ENCODE measurements at regions not wholly inside any gene's neighbourhood (a gene's known extent, or its start where the extent isn't known, plus 50 kb on each side); places are given as distances from the start of the nearest gene placed in this dataset.
A peak's percentile ranks its signal among the peaks of the same experiment; 100 is the strongest.
"Not testable (repeated sequence)": the region's sequence is repeated elsewhere in the genome, so short reads cannot be mapped to it uniquely, and the experiment has no call there.

DNA sequence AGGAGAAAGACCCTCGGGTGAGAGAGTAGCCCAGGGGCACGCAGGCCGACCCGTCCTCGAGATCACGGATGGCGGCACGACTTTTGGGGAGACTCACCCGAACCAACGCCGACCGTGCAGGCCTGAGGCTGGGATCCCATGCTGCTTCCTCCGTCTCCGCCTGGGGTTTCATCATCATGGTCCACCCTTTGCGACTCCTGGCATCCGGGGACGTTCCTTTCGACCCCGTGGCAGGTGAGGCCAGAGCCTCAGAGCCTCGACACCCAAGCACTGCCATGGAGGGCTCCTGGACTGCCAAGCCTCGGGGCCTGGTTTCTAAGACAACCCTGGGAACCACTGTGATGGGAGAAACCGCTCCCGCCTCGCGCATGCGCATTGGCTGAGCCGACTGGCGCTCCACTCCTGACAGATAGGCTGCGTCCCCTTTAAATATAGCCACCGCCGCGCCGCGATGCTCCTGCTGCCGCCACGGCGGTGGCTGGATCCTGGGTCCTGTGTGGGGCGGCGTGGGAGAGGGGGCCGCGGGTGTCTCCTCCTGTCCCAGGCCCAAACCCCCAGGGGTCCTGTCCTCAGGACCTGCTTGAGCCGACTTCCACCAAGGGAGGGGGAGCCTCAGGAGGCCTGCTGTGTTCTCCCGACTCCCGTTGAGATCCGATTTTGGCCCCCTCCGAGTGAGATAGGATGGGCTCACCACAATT is 481.6 kb downstream of the SPATA31A7 start:
- WGBS, 2 donors = 77 to 84% methylated on average over 46 of the region's 46 CpGs
- no peak overlapping the region for H3K4me3 ChIP-seq (ENCODE audit: low read depth, poor library complexity, severe bottlenecking)
- DNase-seq (ENCODE audit: low spot score in 2 of 2) = peak in 1 of 2 donors; percentile 72
- TF ChIP-seq, protein P1, sequence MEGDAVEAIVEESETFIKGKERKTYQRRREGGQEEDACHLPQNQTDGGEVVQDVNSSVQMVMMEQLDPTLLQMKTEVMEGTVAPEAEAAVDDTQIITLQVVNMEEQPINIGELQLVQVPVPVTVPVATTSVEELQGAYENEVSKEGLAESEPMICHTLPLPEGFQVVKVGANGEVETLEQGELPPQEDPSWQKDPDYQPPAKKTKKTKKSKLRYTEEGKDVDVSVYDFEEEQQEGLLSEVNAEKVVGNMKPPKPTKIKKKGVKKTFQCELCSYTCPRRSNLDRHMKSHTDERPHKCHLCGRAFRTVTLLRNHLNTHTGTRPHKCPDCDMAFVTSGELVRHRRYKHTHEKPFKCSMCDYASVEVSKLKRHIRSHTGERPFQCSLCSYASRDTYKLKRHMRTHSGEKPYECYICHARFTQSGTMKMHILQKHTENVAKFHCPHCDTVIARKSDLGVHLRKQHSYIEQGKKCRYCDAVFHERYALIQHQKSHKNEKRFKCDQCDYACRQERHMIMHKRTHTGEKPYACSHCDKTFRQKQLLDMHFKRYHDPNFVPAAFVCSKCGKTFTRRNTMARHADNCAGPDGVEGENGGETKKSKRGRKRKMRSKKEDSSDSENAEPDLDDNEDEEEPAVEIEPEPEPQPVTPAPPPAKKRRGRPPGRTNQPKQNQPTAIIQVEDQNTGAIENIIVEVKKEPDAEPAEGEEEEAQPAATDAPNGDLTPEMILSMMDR (IDR thresholded peaks at IDR 0.05) = no peak
- TF ChIP-seq POLR2A (IDR thresholded peaks at IDR 0.05) = no peak
- intact Hi-C loops (cut with DNase I; ENCODE audit: low total_unique reads) = no loop called here

DNA sequence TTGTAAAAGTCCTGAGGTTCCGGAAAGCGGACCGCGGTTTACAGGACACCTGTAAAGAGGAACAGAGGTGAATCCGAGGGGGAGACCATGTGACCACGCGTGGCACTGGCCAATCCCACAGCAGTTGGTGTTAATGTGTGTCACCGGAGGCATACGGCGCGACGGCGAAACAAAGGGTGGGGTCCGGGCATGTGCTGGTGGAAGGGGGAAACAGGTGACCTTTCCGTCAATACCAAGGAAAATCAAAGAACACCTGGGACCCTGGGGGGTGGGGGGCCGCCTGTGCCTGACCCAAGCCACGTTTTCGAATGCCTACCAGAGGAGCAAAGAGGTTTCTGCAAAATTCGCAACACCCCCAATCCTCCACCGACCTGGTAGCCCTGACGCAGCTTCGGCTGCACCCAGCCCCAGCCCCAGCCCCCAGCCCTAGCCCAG is 482.3 kb downstream of the SPATA31A7 start:
- 80 to 87% methylated on average over 22 of the region's 22 CpGs for WGBS, 2 donors
- DNase-seq (ENCODE audit: low spot score in 2 of 2) = peak in 1 of 2 donors; percentile 70
- H3K4me3 ChIP-seq (ENCODE audit: low read depth, poor library complexity, severe bottlenecking); intact Hi-C loops (cut with DNase I; ENCODE audit: low total_unique reads): not testable (repeated sequence)

DNA sequence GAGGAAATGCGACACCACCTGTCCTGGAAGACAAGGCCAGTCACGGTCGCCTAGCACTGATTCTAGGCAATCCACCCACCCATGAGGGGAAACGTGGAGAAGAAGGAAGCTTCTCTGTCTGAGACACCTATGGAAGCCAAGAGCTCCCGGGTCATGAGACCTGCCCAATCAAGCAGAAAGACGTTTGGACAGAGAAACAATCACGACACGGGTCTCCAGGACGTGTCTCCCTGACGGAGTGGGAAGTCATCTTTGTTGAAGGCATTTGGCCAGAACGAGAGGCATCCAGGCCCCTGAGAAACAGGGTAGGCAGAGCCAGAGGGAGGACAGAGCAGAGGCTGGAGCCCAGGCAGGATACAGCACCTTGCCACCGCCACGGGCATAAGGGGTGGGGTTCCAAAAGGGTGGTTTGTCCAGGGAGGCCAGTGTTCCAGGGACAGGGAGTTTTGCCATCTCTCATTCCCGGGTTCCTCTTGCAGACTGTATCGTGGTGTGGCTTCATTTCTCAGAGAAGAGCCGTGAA is 482.9 kb downstream of the SPATA31A7 start:
- whole genome bisulfite sequencing, 2 donors = 80 to 81% methylated on average over 14 to 16 of the region's 16 CpGs
- intact Hi-C loops (cut with DNase I; ENCODE audit: low total_unique reads); H3K4me3 ChIP-seq (ENCODE audit: low read depth, poor library complexity, severe bottlenecking): not testable (repeated sequence)
- DNase-seq (ENCODE audit: low spot score in 2 of 2) = peak in 1 of 2 donors; percentile 63

DNA sequence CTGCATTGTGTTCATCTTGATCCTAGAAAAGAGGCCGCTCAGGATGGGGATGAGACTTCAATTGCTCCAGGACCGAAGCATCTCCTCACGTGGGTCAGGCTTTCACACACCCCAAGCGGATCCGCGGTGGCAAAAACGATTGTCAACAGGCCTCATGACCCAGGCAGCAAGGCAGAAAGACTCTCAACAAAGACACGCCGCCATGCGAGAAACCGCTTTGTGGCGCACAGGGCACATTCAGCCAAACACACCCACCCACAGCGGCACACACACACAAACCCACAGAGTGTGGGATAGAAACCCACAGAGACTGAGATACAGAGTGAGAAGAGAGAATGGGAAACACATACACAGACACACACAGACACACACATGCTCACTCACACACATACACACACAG is 483.4 kb downstream of the SPATA31A7 start:
- TF ChIP-seq, protein P1 (IDR thresholded peaks at IDR 0.05) = no peak
- H3K4me3 ChIP-seq (ENCODE audit: low read depth, poor library complexity, severe bottlenecking) = no peak overlapping the region
- intact Hi-C loops (cut with DNase I; ENCODE audit: low total_unique reads) = no loop called here
- WGBS, 2 donors = 82 to 84% methylated on average over 13 of the region's 13 CpGs
- peak in 1 of 2 donors; percentile 62 for DNase-seq (ENCODE audit: low spot score in 2 of 2)

DNA sequence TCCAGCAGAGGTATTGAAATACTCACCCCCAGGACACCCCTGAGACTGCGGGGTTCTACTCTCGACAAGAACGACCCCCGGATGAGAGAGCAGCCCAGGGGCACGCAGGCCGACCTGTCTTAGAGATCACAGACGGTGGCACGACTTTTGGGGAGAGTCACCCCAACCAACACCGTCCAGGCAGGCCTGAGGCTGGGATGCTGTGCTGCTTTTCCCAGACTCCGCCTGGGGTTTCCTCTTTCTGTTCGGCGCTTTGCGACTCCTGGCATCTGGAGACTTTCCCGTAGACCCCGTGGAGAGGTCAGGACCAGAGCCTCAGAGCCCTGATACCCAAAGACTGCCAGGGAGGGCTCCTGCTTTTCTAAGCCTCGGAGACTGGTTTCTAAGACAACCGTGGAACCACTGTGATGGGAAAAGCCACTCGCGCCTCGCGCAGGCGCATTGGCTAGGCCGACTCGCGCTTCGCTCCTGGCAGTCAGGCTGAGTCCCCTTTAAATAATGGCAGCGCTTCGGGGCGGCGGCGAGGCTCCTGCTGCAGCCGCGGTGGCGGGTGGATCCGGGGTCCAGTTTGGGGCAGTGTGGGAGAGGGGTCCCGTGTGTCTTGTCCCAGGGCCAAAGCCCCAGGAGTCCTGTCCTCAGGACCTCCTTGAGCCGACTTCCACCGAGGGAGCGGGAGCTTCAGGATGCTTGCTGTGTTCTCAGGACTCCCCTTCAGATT is 484.0 kb downstream of the SPATA31A7 start:
- TF ChIP-seq, protein P1 (IDR thresholded peaks at IDR 0.05) = no peak
- no peak for TF ChIP-seq POLR2A (IDR thresholded peaks at IDR 0.05)
- intact Hi-C loops (cut with DNase I; ENCODE audit: low total_unique reads) = no loop called here
- no peak overlapping the region for H3K4me3 ChIP-seq (ENCODE audit: low read depth, poor library complexity, severe bottlenecking)
- 80 to 83% methylated on average over 28 to 31 of the region's 39 CpGs for whole genome bisulfite sequencing, 2 donors
- DNase-seq (ENCODE audit: low spot score in 2 of 2) = peak in 1 of 2 donors; percentile 79

DNA sequence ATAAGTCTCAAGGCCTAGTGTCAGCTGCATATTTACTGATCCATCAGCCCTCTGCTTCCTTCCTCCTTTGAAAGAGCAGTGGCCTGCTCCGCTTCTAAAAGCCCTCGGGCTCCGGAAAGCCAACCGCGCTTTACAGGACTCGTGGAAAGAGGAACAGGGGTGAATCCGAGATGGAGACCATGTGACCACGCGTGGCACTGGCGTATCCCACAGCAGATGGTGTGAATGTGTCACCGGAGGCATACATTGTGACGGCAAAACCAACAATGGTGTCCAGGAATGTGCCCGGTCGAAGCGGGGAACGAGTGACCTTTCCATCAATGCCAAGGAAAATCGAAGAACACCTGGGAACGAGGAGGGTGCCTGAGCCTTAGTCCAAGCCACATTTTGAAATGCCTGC is 484.6 kb downstream of the SPATA31A7 start:
- intact Hi-C loops (cut with DNase I; ENCODE audit: low total_unique reads) = no loop called here
- 81 to 90% methylated on average over 18 of the region's 18 CpGs for WGBS, 2 donors
- peak in 1 of 2 donors; percentile 71 for DNase-seq (ENCODE audit: low spot score in 2 of 2)
- no peak overlapping the region for H3K4me3 ChIP-seq (ENCODE audit: low read depth, poor library complexity, severe bottlenecking)
- no peak for TF ChIP-seq POLR2A (IDR thresholded peaks at IDR 0.05)
- TF ChIP-seq, protein P1 (IDR thresholded peaks at IDR 0.05) = no peak
